ENCODE measurements at regions not wholly inside any gene's neighbourhood (a gene's known extent, or its start where the extent isn't known, plus 50 kb on each side); places are given as distances from the start of the nearest gene placed in this dataset.
"Not testable (repeated sequence)": the region's sequence is repeated elsewhere in the genome, so short reads cannot be mapped to it uniquely, and the experiment has no call there.

- not testable (repeated sequence) for H3K4ac ChIP-seq (ENCODE audit: low read depth in 1 of 2, low read length in 2 of 2); H2AK5ac ChIP-seq (ENCODE audit: low read length, severe bottlenecking)
- WGBS, result 94% methylated on average over 24 of the region's 24 CpGs
Measured at GRCh38 chr20:25774711-25775110, 78.1 kb upstream of the ZNF337 start.

GRCh38 chr20:25774203-25774602, 77.5 kb upstream of the ZNF337 start:
- not testable (repeated sequence) for H3K18ac ChIP-seq (ENCODE audit: low read depth in 1 of 2, low read length in 2 of 2); H3K27ac ChIP-seq (ENCODE audit: low read length, poor library complexity, severe bottlenecking); H3K4ac ChIP-seq (ENCODE audit: low read depth in 1 of 2, low read length in 2 of 2); H3K14ac ChIP-seq (ENCODE audit: low read length in 2 of 2); H3K23ac ChIP-seq (ENCODE audit: low read length in 2 of 2); H3K79me1 ChIP-seq (replicated peaks; ENCODE audit: low read length, poor library complexity, severe bottlenecking); H3K4me3 ChIP-seq (ENCODE audit: insufficient read depth in 1 of 2, low read depth in 1 of 2, low read length in 2 of 2); H3K4me1 ChIP-seq (ENCODE audit: control insufficient read depth, insufficient read depth, low read depth, low read length); H3K9ac ChIP-seq (ENCODE audit: low read length); H2BK15ac ChIP-seq (ENCODE audit: low read depth, poor library complexity, severe bottlenecking); H2BK12ac ChIP-seq (ENCODE audit: low read length in 2 of 2); H4K91ac ChIP-seq (ENCODE audit: low read length); H3K9me3 ChIP-seq (ENCODE audit: control insufficient read depth, low read length); H2BK120ac ChIP-seq (ENCODE audit: low read depth, low read length); H2AK5ac ChIP-seq (ENCODE audit: low read length, severe bottlenecking); H2BK5ac ChIP-seq (ENCODE audit: low read depth, low read length, poor library complexity, severe bottlenecking); H2AFZ ChIP-seq (ENCODE audit: low read depth, low read length); H3K27me3 ChIP-seq (ENCODE audit: control insufficient read depth in 1 of 2, insufficient read depth in 1 of 2, low read length in 2 of 2); H3K4me2 ChIP-seq (ENCODE audit: low read length, poor library complexity, severe bottlenecking); H3K36me3 ChIP-seq (ENCODE audit: control insufficient read depth in 1 of 2, insufficient read depth in 2 of 2, low read depth in 1 of 2, low read length in 2 of 2); DNase-seq; H4K8ac ChIP-seq (ENCODE audit: low read length)
- WGBS, result 90% methylated on average over 5 of the region's 18 CpGs

More at GRCh38 chr20:25774711-25775110, 78.1 kb upstream of the ZNF337 start:
- not testable (repeated sequence) for H3K18ac ChIP-seq (ENCODE audit: low read depth in 1 of 2, low read length in 2 of 2); H4K91ac ChIP-seq (ENCODE audit: low read length); H3K36me3 ChIP-seq (ENCODE audit: control insufficient read depth in 1 of 2, insufficient read depth in 2 of 2, low read depth in 1 of 2, low read length in 2 of 2); H3K27me3 ChIP-seq (ENCODE audit: control insufficient read depth in 1 of 2, insufficient read depth in 1 of 2, low read length in 2 of 2); DNase-seq; H2BK5ac ChIP-seq (ENCODE audit: low read depth, low read length, poor library complexity, severe bottlenecking); H3K9me3 ChIP-seq (ENCODE audit: control insufficient read depth, low read length); H3K14ac ChIP-seq (ENCODE audit: low read length in 2 of 2); H2BK12ac ChIP-seq (ENCODE audit: low read length in 2 of 2); H2AFZ ChIP-seq (ENCODE audit: low read depth, low read length); H3K4me1 ChIP-seq (ENCODE audit: control insufficient read depth, insufficient read depth, low read depth, low read length); H3K9ac ChIP-seq (ENCODE audit: low read length); H2BK15ac ChIP-seq (ENCODE audit: low read depth, poor library complexity, severe bottlenecking); H3K23ac ChIP-seq (ENCODE audit: low read length in 2 of 2); H3K79me1 ChIP-seq (replicated peaks; ENCODE audit: low read length, poor library complexity, severe bottlenecking); H2BK120ac ChIP-seq (ENCODE audit: low read depth, low read length); H3K27ac ChIP-seq (ENCODE audit: low read length, poor library complexity, severe bottlenecking); H4K8ac ChIP-seq (ENCODE audit: low read length); H3K4me2 ChIP-seq (ENCODE audit: low read length, poor library complexity, severe bottlenecking); H3K4me3 ChIP-seq (ENCODE audit: insufficient read depth in 1 of 2, low read depth in 1 of 2, low read length in 2 of 2)

GRCh38 chr20:25772437-25772836, 75.8 kb upstream of the ZNF337 start:
- not testable (repeated sequence) for H3K23ac ChIP-seq (ENCODE audit: low read length in 2 of 2); H3K4ac ChIP-seq (ENCODE audit: low read depth in 1 of 2, low read length in 2 of 2)

GRCh38 chr20:25771818-25772217, 75.2 kb upstream of the ZNF337 start:
- not testable (repeated sequence) for H3K27me3 ChIP-seq (ENCODE audit: control insufficient read depth in 1 of 2, insufficient read depth in 1 of 2, low read length in 2 of 2); H3K4ac ChIP-seq (ENCODE audit: low read depth in 1 of 2, low read length in 2 of 2); H3K27ac ChIP-seq (ENCODE audit: low read length, poor library complexity, severe bottlenecking); H3K18ac ChIP-seq (ENCODE audit: low read depth in 1 of 2, low read length in 2 of 2); H3K9me3 ChIP-seq (ENCODE audit: control insufficient read depth, low read length); H2AK5ac ChIP-seq (ENCODE audit: low read length, severe bottlenecking); DNase-seq; H3K14ac ChIP-seq (ENCODE audit: low read length in 2 of 2); H3K9ac ChIP-seq (ENCODE audit: low read length); H2BK120ac ChIP-seq (ENCODE audit: low read depth, low read length); H3K4me1 ChIP-seq (ENCODE audit: control insufficient read depth, insufficient read depth, low read depth, low read length); H3K23ac ChIP-seq (ENCODE audit: low read length in 2 of 2); H3K36me3 ChIP-seq (ENCODE audit: control insufficient read depth in 1 of 2, insufficient read depth in 2 of 2, low read depth in 1 of 2, low read length in 2 of 2); H3K4me3 ChIP-seq (ENCODE audit: insufficient read depth in 1 of 2, low read depth in 1 of 2, low read length in 2 of 2); H2BK12ac ChIP-seq (ENCODE audit: low read length in 2 of 2); H4K8ac ChIP-seq (ENCODE audit: low read length); H2AFZ ChIP-seq (ENCODE audit: low read depth, low read length); H3K4me2 ChIP-seq (ENCODE audit: low read length, poor library complexity, severe bottlenecking); H2BK5ac ChIP-seq (ENCODE audit: low read depth, low read length, poor library complexity, severe bottlenecking); H2BK15ac ChIP-seq (ENCODE audit: low read depth, poor library complexity, severe bottlenecking); H4K91ac ChIP-seq (ENCODE audit: low read length); H3K79me1 ChIP-seq (replicated peaks; ENCODE audit: low read length, poor library complexity, severe bottlenecking)
- no CpG with 5 or more reads among the region's 1 CpG for WGBS

More at GRCh38 chr20:25772437-25772836, 75.8 kb upstream of the ZNF337 start:
- H2AFZ ChIP-seq (ENCODE audit: low read depth, low read length); H3K4me1 ChIP-seq (ENCODE audit: control insufficient read depth, insufficient read depth, low read depth, low read length); H3K9ac ChIP-seq (ENCODE audit: low read length); H3K79me1 ChIP-seq (replicated peaks; ENCODE audit: low read length, poor library complexity, severe bottlenecking); H2BK5ac ChIP-seq (ENCODE audit: low read depth, low read length, poor library complexity, severe bottlenecking); H3K27ac ChIP-seq (ENCODE audit: low read length, poor library complexity, severe bottlenecking); H4K91ac ChIP-seq (ENCODE audit: low read length); H4K8ac ChIP-seq (ENCODE audit: low read length); H3K9me3 ChIP-seq (ENCODE audit: control insufficient read depth, low read length); H3K4me2 ChIP-seq (ENCODE audit: low read length, poor library complexity, severe bottlenecking); DNase-seq; H3K18ac ChIP-seq (ENCODE audit: low read depth in 1 of 2, low read length in 2 of 2); H2BK15ac ChIP-seq (ENCODE audit: low read depth, poor library complexity, severe bottlenecking); H3K14ac ChIP-seq (ENCODE audit: low read length in 2 of 2); H3K27me3 ChIP-seq (ENCODE audit: control insufficient read depth in 1 of 2, insufficient read depth in 1 of 2, low read length in 2 of 2); H2BK120ac ChIP-seq (ENCODE audit: low read depth, low read length); H3K4me3 ChIP-seq (ENCODE audit: insufficient read depth in 1 of 2, low read depth in 1 of 2, low read length in 2 of 2); H3K36me3 ChIP-seq (ENCODE audit: control insufficient read depth in 1 of 2, insufficient read depth in 2 of 2, low read depth in 1 of 2, low read length in 2 of 2); H2BK12ac ChIP-seq (ENCODE audit: low read length in 2 of 2); H2AK5ac ChIP-seq (ENCODE audit: low read length, severe bottlenecking): not testable (repeated sequence)
- WGBS, result 74% methylated on average over 3 of the region's 3 CpGs
